GM19351 (cell line): ENCODE measurements at regions not wholly inside any gene's neighbourhood (a gene's known extent, or its start where the extent isn't known, plus 50 kb on each side); places are given as distances from the start of the nearest gene placed in this dataset.
"Not testable (repeated sequence)": the region's sequence is repeated elsewhere in the genome, so short reads cannot be mapped to it uniquely, and the experiment has no call there.

Experiments used
- ATAC-seq: cut with Tn5 transposase; IDR thresholded peaks from one replicate; pipeline ENCODE4 v1.9.1; 2021; ENCODE audit warnings: mild to moderate bottlenecking, moderate library complexity; ENCODE audit not compliant: unreplicated experiment

DNA sequence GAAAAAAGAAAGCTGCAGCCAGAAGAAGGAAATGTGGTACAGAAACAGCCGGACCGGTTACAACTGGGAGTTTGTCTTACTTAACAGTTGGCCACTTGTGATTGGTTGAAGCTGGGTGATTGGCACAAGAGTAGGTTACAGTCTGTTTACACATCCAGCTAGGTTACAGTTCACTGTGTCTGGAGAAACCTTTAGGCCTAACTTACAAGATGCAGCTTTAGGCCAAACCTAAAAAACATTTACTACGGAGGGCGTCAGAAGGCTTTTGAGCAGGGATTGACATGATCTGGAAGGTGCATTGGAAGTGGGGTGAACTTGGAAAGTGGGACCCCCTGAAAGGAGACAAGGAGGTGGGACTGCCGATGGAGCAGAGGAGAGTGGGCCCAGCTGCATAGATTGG, 122.3 kb downstream of the BANF2 start:
- ATAC-seq: no peak

DNA sequence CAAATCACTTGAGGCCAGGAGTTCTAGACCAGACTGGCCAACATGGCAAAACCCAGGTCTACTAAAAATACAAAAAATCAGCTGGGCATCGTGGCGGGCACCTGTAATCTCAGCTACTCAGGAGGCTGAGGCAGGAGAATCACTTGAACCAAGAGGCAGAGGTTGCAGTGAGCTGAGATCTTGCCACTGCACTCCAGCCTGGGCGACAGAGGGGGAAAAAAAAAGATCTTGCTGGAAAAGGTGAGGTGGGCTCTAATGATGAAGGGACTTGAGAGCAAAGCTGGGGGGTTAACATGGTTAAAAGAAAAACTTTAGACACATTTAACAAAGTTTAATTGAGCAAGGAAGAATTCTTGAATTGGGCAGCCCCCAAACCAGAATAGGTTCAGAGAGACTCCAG, 121.8 kb downstream of the BANF2 start:
- ATAC-seq: not testable (repeated sequence)

DNA sequence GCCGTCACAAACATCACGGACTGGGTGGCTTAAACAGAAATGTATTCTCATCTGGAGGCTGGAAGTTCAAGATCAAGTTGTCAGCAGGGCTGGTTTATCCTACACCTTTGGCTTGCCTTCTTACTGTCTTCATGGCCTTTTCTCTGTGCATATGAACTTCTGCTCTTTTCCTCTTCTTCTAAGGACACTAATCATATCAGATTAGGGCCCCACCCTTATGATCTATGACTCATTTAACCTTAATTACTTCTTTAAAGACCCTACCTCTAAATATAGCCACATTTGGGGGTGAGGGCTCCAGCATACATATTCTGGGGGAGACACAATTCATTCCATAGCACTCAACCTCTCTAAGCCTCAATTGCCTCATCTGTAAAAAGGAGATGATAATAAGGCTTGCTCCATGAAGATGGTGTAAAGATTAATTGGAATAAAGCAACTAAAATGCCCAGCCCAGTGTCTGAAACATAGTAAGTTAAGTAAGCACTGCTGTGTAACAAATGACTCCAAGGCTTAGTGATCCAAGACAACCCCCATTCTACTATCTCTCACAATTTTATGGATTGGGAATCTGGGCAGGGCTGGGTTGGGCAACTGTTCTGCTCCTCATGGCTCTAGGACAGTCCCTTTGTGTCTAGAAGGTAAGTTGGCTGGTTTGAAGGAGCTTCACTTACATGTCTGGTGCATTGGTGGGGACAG, 119.8 kb downstream of the BANF2 start:
- ATAC-seq: no peak

DNA sequence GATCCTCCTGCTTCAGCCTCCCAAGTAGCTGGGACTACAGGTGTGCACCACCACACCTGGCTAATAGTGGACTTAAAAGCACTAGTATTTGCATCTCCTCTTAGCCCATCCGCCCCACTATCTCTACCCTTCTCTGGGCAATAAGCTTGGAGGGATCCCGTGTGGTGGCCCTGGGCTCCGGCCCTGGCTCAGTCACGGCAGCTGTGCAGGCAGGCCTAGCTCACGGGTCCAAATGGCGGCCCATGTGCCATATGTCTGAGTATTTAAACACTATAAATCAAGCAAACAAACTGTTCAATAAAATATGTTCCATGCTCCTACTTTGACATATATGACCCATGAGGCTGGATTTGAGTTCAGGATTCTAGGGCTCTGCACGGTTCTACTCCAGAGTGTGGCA, 118.4 kb downstream of the BANF2 start:
- no peak for ATAC-seq

DNA sequence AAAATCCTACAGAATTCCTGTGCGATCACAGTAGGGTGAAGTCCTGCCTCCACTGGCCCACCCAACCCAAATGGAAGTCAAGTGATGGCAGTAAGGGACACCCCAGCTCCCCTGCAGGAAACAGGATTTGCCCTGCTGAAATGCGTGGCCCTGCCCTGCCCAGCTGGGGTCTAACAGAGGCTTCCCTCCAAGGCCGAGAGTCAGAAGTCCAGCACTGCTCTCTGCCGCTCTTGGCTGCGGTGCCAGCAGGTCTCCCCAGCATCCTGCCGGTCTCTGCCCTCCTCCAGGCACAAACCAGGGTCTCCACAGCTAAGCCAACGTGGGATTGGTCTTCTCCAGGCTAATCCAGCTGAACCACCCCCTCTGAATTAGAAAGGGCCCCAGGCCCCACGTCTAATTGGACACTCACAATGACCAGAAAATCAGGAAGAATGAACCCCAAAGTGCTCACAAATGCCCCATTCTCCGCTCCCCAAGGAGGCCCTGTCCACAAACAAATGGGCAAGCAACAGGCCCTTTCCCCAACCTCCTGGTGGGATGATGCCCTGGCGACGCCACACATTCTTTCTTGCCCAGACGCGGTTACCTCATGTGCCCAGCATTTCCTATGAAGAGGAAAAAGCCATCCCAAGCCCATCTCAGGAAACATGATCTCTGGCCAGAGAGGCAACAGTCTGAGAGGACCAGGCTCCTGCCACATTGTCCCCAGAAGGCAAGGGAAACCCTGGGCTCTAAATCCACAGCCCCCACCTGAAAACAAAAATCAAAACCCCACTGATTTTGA, 117.2 kb downstream of the BANF2 start:
- no peak for ATAC-seq

DNA sequence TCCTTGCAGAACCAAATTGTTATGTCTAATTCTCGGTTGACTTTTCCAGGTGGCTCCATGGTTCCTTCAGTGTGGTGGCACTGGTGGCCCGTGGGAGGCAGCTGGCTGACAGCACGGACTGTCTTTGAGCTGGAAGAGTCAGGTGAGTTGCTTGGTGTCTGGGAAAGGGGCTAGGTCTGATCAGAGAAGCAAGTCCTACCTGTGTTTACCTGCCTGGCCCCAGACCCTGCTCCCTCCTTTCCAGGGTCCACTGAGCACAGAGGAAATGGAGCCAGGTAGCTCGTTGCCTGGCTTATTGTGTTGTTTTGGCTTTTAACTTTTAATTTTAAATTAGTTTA, 111.8 kb downstream of the BANF2 start:
- no peak for ATAC-seq

DNA sequence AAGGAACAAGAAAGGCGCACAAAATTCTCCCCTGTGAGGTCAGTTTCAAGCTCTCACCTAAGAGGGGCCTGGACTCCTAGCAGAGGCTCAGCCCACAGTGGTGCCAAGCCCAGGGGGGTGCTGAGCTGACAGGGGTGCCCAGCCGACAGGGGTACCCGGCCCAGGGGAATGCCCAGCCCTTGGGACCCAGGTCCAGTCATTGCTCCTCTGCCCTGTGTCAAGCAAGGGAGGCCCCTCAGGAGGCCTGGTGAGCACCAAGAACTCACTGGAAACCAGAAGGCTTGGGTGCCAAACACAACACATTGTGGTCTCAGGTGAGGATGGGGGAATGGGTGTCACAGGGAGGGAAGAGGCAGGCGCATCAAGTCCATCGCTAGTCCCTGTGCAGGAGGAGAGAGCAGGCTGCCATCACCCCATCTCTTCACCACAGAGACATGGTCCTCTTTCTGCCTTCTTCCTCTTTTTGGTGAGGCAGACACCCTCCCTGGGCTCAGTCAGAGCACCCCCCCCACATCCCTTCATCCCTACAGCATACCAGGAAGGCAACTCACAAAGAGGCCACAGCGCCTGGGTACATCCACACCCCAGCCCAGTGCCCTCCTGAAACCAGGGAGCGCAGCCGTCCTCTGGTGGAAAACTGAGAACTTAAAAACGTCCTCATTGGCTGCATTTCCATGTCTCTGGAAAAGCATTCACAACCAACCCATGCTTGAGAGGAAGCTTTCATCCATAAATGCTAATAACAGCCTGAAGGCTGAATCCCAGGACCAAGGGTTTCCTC, 111.3 kb downstream of the BANF2 start:
- no peak for ATAC-seq

DNA sequence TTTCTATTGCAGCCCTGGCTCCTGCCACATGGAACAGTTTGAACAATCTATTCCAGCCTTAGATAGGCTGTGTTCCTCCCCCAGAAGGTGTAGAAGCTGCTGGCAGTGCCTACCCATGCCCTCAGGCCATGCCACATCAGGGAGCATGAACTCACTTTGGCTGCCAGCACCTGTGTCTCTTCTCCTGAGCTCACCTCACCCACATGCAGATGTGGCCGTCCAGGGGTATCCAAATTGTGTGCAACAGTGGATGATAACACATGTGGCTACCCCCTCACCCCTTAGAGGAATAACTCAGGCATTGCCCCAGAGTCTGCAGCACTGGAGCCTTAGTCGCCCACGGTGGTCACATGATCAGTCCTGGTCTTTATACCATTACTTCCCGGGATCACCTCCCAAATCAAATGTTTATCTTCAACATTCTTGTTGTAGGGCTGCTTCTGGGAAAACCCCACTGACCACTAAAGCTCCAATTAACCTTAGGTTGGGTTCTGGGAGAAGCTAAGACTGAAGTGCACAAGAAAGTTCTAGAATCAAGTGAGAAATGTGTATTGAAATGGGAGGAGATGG, 110.4 kb downstream of the BANF2 start:
- ATAC-seq: no peak

DNA sequence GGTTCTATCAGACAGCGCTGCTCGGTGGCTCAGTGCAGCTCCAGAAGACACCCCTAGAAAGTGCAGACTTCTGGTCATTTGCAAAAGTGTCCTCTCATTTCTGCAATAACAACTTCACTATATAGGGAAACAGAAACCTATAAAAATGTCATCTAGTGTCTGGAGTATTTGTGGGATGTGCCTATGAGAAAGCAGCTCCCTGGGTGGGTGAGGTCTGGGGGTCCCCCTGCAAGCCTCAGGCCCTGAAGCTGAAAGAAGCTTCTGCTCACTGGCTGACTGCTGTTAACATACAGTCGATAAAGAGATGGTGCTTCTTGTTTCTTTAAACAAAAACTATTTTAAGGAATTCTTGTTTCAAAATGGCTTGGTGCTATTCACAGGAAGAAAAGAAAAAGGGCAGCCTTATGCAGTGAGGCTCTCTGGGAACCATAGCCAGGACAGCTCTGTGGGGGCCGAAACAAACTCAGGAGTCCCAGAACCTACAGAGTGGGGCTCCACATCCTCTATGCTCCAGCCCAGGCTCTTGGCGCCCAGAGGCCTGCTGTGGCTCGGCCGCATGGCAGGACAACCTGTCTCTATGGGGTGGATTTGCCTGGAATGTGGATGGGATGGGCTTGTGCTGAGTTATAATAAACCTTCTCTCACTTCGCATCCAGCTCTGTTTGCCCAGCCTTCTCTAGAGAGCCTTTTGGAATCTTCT, 109.7 kb downstream of the BANF2 start:
- no peak for ATAC-seq

DNA sequence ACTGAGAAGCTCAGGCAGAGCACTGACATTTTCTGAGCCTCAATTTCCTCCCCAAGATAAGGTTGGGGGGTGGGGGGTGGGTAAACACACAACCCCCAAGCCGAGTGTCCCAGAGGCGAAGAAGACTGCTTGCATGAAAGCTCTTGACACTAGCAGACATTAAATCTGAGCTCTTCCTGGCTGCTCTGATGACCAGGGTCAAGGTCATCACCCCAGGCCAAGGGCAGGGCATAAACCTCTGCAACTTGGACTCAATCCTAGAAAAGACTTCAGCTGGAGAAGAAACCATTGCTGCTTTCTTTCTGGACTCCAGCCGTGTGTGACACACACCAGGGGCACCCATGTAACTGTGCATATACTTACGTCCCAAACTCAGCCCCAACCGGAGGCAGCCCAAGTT, 109.0 kb downstream of the BANF2 start:
- ATAC-seq: no peak

DNA sequence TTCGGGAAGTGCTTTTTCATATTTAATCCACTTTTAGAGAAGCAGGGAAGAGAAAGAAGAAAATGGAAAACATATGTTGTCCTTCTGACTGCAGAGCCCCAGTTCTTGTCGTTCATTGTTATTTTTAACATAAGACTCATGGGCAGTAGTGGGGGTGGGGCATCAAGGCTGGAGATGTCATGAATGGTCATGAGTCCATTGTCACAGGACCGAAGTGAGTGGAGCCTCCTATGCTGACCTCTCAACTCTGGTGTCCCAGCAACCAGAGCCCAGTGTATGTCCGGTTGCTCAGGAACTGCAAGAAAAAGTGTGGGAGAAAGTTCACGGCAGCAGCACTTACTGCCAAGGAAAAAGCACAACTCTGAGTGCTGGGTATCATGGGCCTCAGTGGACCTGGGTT, 108.6 kb downstream of the BANF2 start:
- no peak for ATAC-seq

DNA sequence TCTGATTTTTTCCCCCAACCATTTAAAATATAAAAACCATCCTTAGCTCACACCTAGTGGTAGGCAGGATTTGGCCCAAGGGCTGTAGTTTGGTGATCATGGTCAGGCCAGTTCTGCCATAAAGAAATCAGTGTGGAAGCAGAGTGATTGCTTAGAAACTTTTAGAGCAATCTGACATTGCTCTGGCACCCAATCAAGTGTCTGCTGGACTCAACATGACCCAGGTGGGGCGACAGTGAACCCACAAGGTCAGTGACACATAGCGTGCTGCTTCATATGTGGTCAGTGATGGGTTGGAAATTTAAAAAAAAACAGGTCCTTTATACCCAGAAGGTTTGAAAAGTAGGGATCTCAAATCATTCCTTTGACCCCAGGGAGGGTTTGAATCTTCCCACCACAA, 107.9 kb downstream of the BANF2 start:
- no peak for ATAC-seq

DNA sequence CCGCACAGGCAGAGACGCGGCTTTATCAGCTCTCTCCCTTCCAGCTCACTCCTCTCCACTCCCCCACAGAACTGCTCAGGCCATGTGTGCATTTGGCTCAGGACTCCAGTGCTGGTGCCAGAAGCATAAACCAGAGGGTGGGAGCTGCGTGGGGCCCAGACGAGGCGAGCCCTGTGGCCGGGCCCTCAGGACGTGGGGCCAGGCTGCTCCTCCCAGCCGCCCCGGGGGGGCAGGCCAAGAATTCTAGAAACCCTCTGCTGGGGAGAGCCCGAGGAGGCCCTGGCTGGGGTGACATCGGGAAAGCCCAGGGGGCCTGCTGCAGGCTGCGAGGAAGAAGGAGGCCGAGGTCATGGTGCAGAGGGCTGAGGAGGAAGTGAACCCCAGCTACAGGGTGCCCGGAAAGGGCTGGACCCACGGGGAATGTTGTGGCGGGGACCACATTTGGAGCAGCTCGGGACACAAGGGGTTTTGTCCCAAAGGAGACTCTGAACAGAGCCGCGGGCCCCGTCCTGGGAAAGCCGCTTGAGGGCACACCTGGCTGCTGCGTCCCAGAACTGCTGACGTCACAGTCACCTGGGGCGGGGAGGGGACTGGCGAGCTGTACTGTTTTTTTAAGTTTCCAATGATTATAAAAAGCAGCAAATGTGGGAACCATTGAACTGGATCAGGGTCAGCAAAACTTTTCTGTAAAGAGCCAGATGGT, 107.1 kb downstream of the BANF2 start:
- ATAC-seq: no peak

DNA sequence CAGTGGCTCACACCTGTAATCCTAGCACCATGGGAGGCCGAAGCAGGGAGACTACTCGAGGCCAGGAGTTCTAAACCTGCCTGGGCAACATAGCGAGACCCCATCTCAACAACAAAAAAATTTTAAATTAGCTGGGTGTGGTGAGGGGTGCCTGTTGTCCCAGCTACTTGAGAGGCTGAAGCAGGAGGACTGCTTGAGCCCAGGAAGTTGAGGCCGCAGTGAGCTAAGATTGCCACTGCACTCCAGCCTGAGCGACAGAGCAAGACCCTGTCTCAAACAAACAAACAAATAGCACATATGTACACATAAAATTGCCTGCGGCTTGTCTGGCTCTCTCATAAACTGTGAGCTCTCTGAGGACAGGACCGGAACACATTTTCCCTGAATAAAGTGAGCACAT, 106.3 kb downstream of the BANF2 start:
- no peak for ATAC-seq

DNA sequence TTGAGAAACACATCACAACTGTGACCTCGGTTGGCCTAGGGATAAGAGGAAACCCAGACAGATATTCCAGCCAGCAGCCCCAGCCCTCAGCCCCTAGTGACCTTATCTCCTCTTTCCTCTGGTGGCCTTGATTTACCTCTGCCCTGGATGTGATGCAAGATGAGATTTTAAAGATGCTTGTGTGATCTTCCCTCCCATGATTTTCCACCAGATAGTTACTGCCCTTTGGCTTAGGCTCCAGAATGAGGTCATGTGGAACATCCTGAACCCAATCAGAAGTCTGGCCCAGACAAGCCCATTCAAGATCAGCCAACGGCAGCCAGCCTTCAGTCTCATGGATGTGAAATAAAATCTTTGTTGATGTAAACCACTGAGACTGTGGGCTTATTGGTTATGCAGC, 104.0 kb downstream of the BANF2 start:
- ATAC-seq: no peak

DNA sequence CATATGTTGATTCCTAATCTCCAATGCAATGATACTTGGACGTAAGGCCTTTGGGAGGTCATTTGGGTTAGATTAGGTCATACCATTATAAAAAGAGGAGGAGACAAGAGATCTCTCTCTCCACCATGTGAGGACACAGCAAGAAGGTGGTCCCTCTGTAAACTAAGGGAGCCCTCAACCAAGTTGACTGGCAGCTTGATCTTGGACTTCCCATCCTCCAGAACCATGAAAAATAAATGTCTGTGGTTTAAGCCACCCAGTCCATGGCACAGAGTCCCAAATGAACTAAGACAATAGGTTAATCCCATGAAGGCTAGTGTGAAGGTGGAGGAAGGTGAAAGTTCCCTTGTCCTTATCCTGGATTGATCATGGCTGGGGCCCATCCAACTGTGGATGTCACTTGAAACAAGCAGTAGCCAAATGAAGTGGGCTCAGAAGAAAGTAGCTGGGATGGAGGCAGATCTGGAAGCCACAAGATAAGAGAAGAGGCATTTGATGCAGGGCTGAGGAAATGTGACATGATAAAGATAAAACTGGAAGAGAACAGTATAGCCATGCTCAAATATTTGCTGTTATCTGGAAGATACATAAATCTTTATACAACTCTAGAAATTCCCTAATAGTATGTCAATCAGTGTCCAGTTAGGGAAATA, 99.9 kb downstream of the BANF2 start:
- ATAC-seq: no peak

DNA sequence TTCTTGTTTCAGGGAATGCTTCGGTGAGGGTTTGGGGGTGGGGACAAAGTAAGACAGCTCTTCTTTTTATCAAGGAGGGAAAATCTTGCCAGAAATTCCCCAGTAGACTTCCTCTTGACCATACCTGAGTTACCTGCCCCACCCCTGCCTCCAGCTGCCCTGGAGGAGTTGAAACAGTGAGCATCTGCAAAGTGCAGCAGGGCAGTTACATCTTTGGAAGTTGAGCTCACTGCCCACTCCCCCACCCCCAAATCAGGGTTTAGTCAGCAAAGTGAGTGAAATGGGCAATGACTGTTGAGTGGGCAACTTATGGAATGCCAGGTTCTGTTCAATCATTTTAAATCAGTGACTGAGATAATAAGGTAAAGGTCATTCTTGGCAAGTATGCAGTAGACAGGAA, 98.8 kb downstream of the BANF2 start:
- no peak for ATAC-seq

DNA sequence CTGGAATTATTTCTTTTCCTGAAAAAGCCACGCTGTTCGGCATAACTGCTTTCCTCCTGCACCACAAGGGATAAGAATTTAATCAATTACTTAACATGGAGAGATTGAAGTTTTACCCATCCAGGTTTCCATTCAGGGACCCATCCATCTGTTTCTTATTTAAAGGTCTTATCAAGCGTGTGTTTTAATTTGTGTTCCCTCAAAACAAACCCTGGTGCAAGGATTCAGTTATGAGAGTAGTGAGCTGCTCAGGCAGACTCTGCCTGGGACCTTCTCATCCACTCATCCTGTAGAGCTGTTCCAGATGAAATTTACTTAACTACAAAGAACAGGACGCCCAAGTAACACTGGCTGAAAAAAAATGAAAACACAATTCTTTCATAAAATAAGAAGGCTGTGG, 97.8 kb downstream of the BANF2 start:
- ATAC-seq: no peak

DNA sequence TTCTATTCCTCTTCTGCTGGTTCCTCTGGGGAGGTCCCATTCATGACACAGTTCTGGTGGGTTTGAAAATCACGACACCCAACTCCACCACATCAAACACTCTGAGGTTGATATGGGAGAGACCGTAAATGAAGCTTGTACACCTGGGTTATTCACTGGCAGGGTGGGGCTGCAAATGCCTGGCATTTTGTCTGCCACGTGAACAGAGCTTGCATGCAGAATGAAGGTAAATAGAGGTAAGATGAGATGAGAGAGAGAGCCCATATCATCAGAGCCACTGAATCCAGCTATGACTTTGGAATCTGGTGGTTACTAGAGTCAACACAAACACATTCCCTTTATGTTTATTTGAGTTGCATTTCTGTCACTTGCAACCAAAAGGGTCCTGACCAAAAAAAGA, 97.4 kb downstream of the BANF2 start:
- no peak for ATAC-seq

DNA sequence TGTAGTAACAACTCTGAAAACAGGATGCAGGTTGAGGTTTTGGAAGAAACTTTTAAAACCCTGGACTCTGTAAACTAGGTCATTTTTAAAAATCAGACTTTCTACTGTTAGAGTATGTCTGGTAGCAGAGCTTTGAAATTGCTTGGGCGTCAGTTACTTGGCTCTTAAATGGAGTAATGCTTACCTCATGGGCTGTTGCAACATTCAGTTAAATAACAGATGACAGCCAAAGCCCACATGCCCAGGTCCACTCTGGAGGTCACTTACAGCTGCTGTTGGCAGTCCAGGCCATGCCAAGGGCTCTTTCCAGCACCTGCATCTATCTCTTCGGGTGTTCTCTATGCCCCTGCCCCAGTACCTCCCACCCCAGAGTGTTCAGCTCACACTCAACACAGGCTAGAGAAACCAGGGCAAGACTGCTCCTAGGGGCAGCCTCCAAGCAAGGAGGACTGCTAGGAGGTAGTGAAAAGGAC, 96.4 kb downstream of the BANF2 start:
- no peak for ATAC-seq
